Suprapubic skin (tissue), 4 donors: ENCODE measurements at regions not wholly inside any gene's neighbourhood (a gene's known extent, or its start where the extent isn't known, plus 50 kb on each side); places are given as distances from the start of the nearest gene placed in this dataset.

ENCODE experiments used
- CTCF ChIP-seq, 2 donors: fragments of 200-600 bp in 1 of 2; fragments of 450-650 bp in 1 of 2; sonication (generic) in 1 of 2; IDR thresholded peaks; one replicate each; pipeline ENCODE4 v1.5.1; 2016 to 2019; ENCODE audit warnings: antibody characterized with exemption in 2 of 2, mild to moderate bottlenecking in 1 of 2, moderate library complexity in 1 of 2
- EP300 ChIP-seq: sonication (generic); formaldehyde crosslinking; IDR thresholded peaks from one replicate; pipeline ENCODE4 v1.6.1; 2017; ENCODE audit warnings: antibody characterized with exemption
- POLR2AphosphoS5 ChIP-seq, 3 donors: sonication (generic); formaldehyde crosslinking; IDR thresholded peaks; one replicate each; pipeline ENCODE4 v1.6.1; 2017; ENCODE audit warnings: antibody characterized with exemption in 3 of 3

GRCh38 chr3:194852345-194852744 lies 166.7 kb downstream of the FAM43A start:
- TF ChIP-seq CTCF (IDR thresholded peaks at IDR 0.05) (no peak), EP300 (no peak), POLR2AphosphoS5 (IDR thresholded peaks at IDR 0.05) (no peak)
